ENCODE measurements at regions not wholly inside any gene's neighbourhood (a gene's known extent, or its start where the extent isn't known, plus 50 kb on each side); places are given as distances from the start of the nearest gene placed in this dataset.

- DNase-seq, result no peak
These were observed 500.0 kb upstream of the FRG1 start for GRCh38 chr4:189440716-189441115.

- DNase-seq, result peak; percentile 37
These were observed 497.3 kb upstream of the FRG1 start for GRCh38 chr4:189443341-189443740.

GRCh38 chr4:189445613-189446012 is 495.1 kb upstream of the FRG1 start:
- DNase-seq, result no peak

GRCh38 chr4:189463734-189464133 is 476.9 kb upstream of the FRG1 start:
- no peak for DNase-seq

GRCh38 chr4:189494407-189494806 is 446.3 kb upstream of the FRG1 start:
- no peak for DNase-seq

GRCh38 chr4:189497516-189497915 is 443.2 kb upstream of the FRG1 start:
- DNase-seq, result no peak

- DNase-seq, result no peak
These were observed 442.7 kb upstream of the FRG1 start for GRCh38 chr4:189497996-189498395.

GRCh38 chr4:189498457-189498856 is 442.2 kb upstream of the FRG1 start:
- DNase-seq, result no peak

GRCh38 chr4:189499696-189500095 is 441.0 kb upstream of the FRG1 start:
- DNase-seq, result peak; percentile 62

- DNase-seq, result no peak
These were observed 439.7 kb upstream of the FRG1 start for GRCh38 chr4:189500970-189501369.

GRCh38 chr4:189502841-189503435 is 437.7 kb upstream of the FRG1 start:
- no peak for DNase-seq

- no peak for DNase-seq
These were observed 436.5 kb upstream of the FRG1 start for GRCh38 chr4:189504220-189504619.

- DNase-seq, result no peak
These were observed 435.3 kb upstream of the FRG1 start for GRCh38 chr4:189505380-189505779.

- no peak for DNase-seq
These were observed 434.6 kb upstream of the FRG1 start for GRCh38 chr4:189506080-189506479.

- DNase-seq, result no peak
These were observed 433.6 kb upstream of the FRG1 start for GRCh38 chr4:189507060-189507459.

GRCh38 chr4:189510601-189511000 is 430.1 kb upstream of the FRG1 start:
- DNase-seq, result no peak

GRCh38 chr4:189511581-189511980 is 429.1 kb upstream of the FRG1 start:
- no peak for DNase-seq

GRCh38 chr4:189513421-189513820 is 427.3 kb upstream of the FRG1 start:
- DNase-seq, result no peak

GRCh38 chr4:189514209-189514608 is 426.5 kb upstream of the FRG1 start:
- no peak for DNase-seq

- DNase-seq, result no peak
These were observed 423.8 kb upstream of the FRG1 start for GRCh38 chr4:189516902-189517301.

- DNase-seq, result no peak
These were observed 421.5 kb upstream of the FRG1 start for GRCh38 chr4:189519186-189519585.

- no peak for DNase-seq
These were observed 415.4 kb upstream of the FRG1 start for GRCh38 chr4:189525304-189525703.

- no peak for DNase-seq
These were observed 409.8 kb upstream of the FRG1 start for GRCh38 chr4:189530848-189531247.

- DNase-seq, result no peak
These were observed 407.1 kb upstream of the FRG1 start for GRCh38 chr4:189533603-189534002.

- DNase-seq, result no peak
These were observed 393.1 kb upstream of the FRG1 start for GRCh38 chr4:189547559-189547958.
